ENCODE measurements at regions not wholly inside any gene's neighbourhood (a gene's known extent, or its start where the extent isn't known, plus 50 kb on each side); places are given as distances from the start of the nearest gene placed in this dataset.
"Not testable (repeated sequence)": the region's sequence is repeated elsewhere in the genome, so short reads cannot be mapped to it uniquely, and the experiment has no call there.

DNA sequence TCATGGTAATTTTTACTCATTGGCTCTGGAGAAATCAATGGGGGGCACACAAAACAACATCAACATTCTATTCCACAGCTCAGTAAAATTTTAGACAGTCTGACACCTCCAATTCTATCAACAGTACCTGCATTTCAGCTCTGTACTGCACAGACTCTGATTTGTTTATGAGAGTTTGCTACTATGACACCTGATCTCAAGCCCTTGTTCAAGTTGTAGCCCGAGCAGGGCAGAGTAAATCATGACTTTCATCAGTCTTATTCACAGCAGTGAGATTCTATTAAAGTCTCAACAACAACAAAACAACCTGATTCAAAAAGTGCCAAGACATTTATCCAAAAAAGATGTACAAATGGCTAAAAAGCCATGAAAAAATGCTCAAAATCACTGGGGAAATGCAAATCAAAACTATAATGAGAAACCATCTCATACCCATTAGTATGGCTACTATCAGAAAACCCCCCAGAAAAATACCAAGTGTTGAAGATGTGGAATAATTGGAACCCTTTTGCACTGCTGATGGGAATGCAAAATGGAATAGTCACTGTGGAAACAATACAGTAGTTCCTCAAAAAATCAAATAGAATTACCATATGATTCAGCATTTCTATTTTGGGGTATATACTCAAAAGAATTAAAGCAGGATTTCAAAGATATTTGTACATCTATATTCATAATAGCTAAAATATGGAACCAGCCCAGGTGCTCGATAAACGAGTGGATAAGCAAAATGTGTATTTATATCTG, 71.7 kb upstream of the RBMS1 start:
- Histone ChIP-seq H3K4me3 (no peak overlapping the region), H3K9me3 (replicated peaks in 1 of 11) (no peaks in the 10 kb centered on the region), H3K27me3 (no peaks in the 10 kb centered on the region), H3K27ac (no peak overlapping the region), H4K20me1 (no peaks in the 10 kb centered on the region), H3K4me2 (peak overlapping the region in 4 of 11 experiments; percentile 16 to 62 (median 55); a peak in 5 of 22 replicates), H3K4me1 (peaks cover 0 to 53% (median 0%) of the 10 kb centered on the region in 10 experiments; a peak in 7 of 20 replicates), H3K9ac (no peak overlapping the region), H3K36me3 (no peaks in the 10 kb centered on the region)
- no peak for TF ChIP-seq Cebpa-rat (IDR thresholded peaks at IDR 0.05)

DNA sequence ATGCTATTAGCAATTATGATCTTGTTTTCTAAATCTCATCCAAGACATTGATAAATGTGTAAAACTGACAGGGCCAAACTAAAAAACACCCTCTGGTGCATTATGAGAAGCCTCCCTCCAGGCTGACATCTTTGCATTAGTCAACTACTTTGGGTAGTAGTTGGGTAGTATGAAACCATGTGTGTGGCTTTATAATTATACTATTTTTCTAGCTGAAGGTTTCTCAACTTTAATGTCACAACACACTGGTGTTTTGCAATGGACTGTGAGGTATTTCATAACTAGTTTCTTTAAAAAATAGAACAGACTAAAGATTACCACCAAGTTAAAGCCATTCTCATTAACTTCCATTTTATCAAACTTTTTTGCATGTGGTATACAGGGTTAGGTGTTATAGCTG, 73.1 kb upstream of the RBMS1 start:
- Histone ChIP-seq H3K4me2 (no peak overlapping the region), H3K36me3 (no peaks in the 10 kb centered on the region), H3K27ac (no peak overlapping the region), H3K9ac (no peak overlapping the region), H3K4me1 (peaks cover 0 to 52% (median 0%) of the 10 kb centered on the region in 10 experiments; a peak in 7 of 20 replicates), H4K20me1 (no peaks in the 10 kb centered on the region), H3K4me3 (no peak overlapping the region), H3K27me3 (no peaks in the 10 kb centered on the region), H3K9me3 (replicated peaks in 1 of 11) (peaks cover 0 to 5% (median 0%) of the 10 kb centered on the region in 11 experiments; a peak in 4 of 22 replicates)
- no peak for TF ChIP-seq Cebpa-rat (IDR thresholded peaks at IDR 0.05)

DNA sequence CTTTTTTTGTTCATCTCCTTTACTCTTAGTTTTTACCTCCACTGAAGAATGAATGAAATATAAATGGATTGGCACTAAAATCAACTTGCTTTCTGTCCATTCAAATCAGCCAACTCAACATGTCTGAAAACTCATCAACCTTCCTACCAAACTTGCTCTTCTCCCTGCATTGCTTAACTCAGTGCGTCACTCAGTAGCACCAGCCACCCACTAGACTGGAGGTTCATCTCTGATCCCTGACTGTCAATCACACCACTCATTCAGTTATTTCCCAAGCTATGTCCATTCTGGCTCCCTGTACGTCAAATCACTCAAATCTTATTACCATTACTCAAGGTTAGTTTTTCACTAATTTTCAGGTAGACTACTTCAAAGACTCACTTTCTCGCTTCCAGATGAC, 75.2 kb upstream of the RBMS1 start:
- TF ChIP-seq Cebpa-rat (IDR thresholded peaks at IDR 0.05), result no peak
- H3K9ac ChIP-seq, result no peak overlapping the region
- H3K4me2 ChIP-seq, result no peak overlapping the region
- H4K20me1 ChIP-seq, result no peaks in the 10 kb centered on the region
- H3K36me3 ChIP-seq, result no peaks in the 10 kb centered on the region
- H3K27ac ChIP-seq, result no peak overlapping the region
- no peaks in the 10 kb centered on the region for H3K27me3 ChIP-seq
- peaks cover 11 to 17% (median 14%) of the 10 kb centered on the region in 11 experiments; a peak in 21 of 22 replicates for H3K9me3 ChIP-seq (replicated peaks in 1 of 11)
- H3K4me3 ChIP-seq, result no peak overlapping the region
- peaks cover 0 to 38% (median 0%) of the 10 kb centered on the region in 10 experiments; a peak in 7 of 20 replicates for H3K4me1 ChIP-seq

DNA sequence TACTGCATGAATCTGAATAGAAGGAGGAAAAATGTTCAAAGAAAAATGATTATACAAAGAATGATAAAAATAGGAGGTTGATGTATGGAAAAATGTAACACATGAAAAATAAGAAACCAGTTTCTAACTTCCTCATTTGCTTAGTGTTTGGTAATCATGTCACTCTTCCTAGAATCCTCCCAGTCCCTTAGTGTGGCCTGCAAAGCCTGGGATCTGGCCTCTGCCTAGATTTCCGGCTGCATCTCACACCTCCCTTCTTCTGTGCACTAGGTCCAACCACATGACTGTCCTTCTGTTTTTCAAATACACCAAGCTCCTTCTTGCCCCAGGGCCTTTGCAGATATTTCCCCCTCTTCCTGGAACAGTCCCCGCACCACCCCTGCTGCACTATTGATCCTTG, 76.8 kb upstream of the RBMS1 start:
- Histone ChIP-seq H3K9ac (no peak overlapping the region), H3K27me3 (no peaks in the 10 kb centered on the region), H3K36me3 (no peaks in the 10 kb centered on the region), H3K4me2 (peak overlapping the region in 2 of 11 experiments; percentile 60 to 61; a peak in 4 of 22 replicates), H3K4me3 (no peak overlapping the region), H3K4me1 (peaks cover 0 to 30% (median 0%) of the 10 kb centered on the region in 10 experiments; a peak in 7 of 20 replicates), H3K27ac (no peak overlapping the region), H4K20me1 (no peaks in the 10 kb centered on the region), H3K9me3 (replicated peaks in 1 of 11) (peaks cover 11 to 24% (median 14%) of the 10 kb centered on the region in 11 experiments; a peak in 21 of 22 replicates)
- no peak for TF ChIP-seq Cebpa-rat (IDR thresholded peaks at IDR 0.05)

DNA sequence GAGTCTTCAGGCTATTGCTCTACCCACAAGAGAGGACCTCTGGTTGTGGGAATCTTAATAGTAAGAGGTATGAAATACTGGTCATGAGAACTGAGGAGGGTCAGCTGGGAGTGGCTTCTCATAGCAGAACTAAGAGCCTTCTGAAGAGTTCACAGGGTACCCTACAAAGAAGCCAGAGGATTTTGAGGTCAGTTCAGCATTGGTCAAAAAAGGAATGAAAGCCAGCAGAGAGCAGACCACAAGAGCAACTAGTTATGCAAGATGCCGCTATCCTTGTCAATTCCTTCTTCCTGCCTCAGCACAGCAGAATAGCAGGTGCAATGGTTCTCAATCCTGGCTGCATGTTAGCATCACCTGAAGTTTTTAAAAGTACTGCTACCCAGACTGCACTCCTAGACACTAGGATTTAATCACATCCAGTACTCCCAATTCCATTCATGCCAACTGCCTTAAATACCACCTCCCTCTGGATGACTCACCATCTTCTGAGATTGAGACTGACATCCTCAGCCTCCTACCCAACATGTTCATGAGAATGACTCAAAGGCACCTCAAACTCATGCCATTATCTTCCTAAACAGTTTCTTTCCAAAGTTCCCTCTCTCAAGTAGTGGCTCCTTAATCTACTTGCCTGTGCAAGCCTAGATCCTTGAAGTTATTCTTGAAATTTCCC, 81.0 kb upstream of the RBMS1 start:
- Histone ChIP-seq H3K4me3 (no peak overlapping the region), H3K4me1 (peaks cover 4 to 20% (median 9%) of the 10 kb centered on the region in 10 experiments; a peak in 17 of 20 replicates), H3K9me3 (replicated peaks in 1 of 11) (peaks cover 11 to 24% (median 15%) of the 10 kb centered on the region in 11 experiments; a peak in 21 of 22 replicates), H3K36me3 (no peaks in the 10 kb centered on the region), H3K9ac (no peak overlapping the region), H3K4me2 (peak overlapping the region in 2 of 11 experiments; percentile 6 to 8; a peak in 2 of 22 replicates), H3K27ac (no peak overlapping the region), H4K20me1 (no peaks in the 10 kb centered on the region), H3K27me3 (no peaks in the 10 kb centered on the region)
- TF ChIP-seq Cebpa-rat (IDR thresholded peaks at IDR 0.05), result no peak

DNA sequence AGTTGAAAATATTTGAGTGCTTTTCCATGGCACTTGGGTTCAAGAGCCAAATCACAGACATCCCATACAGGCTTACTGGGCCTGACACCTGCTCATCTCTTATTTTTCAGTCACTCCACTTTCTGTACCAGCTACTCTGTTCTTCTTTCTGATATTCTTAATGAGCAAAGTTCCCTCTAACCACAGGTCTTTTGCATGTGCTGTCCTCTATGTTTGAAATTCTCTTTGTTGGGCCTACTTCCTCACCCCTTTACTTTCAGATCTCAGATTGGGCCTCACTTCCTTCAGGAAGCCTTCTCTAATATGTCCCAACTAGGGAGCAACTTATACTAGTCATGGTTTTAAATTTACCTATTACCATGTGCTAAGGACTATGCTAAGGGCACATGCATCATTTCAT, 81.8 kb upstream of the RBMS1 start:
- Histone ChIP-seq H3K9ac (no peak overlapping the region), H3K27ac (no peak overlapping the region), H3K4me2 (peak overlapping the region in 1 of 11 experiments; percentile 8; a peak in 1 of 22 replicates), H3K4me3 (no peak overlapping the region), H4K20me1 (no peaks in the 10 kb centered on the region), H3K27me3 (no peaks in the 10 kb centered on the region), H3K9me3 (replicated peaks in 1 of 11) (peaks cover 11 to 24% (median 15%) of the 10 kb centered on the region in 11 experiments; a peak in 21 of 22 replicates), H3K36me3 (no peaks in the 10 kb centered on the region), H3K4me1 (peaks cover 4 to 13% (median 9%) of the 10 kb centered on the region in 10 experiments; a peak in 17 of 20 replicates)
- no peak for TF ChIP-seq Cebpa-rat (IDR thresholded peaks at IDR 0.05)

DNA sequence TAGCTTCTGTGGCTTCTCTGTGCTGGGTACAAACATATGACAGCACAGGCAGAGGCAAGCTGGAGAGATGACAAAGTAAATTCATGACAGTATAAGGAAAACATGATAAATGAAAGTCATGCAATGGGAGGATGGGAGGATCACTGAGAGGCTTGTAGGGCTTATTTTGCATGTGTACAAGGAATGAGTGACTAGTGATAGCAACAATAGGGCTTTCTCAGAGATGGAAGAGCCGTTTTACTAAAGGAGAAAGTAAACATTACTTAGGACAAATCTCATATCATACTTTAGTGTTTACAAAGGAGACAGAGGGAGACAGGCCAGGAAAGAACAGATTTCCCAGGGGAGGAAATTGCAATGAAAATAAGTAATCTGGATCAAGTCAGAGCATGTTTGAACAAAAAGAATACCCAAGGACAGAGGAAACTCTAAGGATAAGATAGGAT, 82.5 kb upstream of the RBMS1 start:
- no peak overlapping the region for H3K9ac ChIP-seq
- H3K4me2 ChIP-seq, result peak overlapping the region in 7 of 11 experiments; percentile 8 to 51 (median 31); a peak in 12 of 22 replicates
- H3K9me3 ChIP-seq (replicated peaks in 1 of 11), result peaks cover 11 to 24% (median 15%) of the 10 kb centered on the region in 11 experiments; a peak in 21 of 22 replicates
- no peaks in the 10 kb centered on the region for H3K36me3 ChIP-seq
- no peaks in the 10 kb centered on the region for H3K27me3 ChIP-seq
- no peak overlapping the region for H3K4me3 ChIP-seq
- 0 out of 22 replicates have a peak overlapping the region, but pooled peaks of 1 of the 11 experiments have one; percentile 21 for H3K27ac ChIP-seq
- TF ChIP-seq Cebpa-rat (IDR thresholded peaks at IDR 0.05), result no peak
- no peaks in the 10 kb centered on the region for H4K20me1 ChIP-seq
- peaks cover 4 to 10% (median 8%) of the 10 kb centered on the region in 10 experiments; a peak in 14 of 20 replicates for H3K4me1 ChIP-seq

DNA sequence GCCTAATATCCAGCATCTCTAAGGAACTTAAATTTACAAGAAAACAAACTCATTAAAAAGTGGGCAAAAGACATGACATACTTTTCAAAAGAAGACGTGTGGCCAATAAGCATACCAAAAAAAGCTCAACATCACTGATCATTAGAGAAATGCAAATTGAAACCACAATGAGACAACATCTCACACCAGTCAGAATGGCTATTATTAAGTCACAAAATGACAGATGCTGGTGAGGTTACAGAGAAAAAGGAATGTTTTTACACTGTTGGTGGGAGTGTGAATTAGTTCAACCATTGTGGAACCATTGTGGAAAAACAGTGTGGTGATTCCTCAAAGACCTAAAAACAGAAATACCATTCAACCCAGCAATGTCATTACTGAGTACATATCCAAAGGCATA, 83.5 kb upstream of the RBMS1 start:
- H4K20me1 ChIP-seq, H3K9ac ChIP-seq, H3K4me3 ChIP-seq, H3K4me2 ChIP-seq, H3K36me3 ChIP-seq, H3K27ac ChIP-seq, H3K27me3 ChIP-seq: not testable (repeated sequence)
- Histone ChIP-seq H3K9me3 (replicated peaks in 1 of 11) (peaks cover 9 to 19% (median 10%) of the 10 kb centered on the region in 11 experiments; a peak in 21 of 22 replicates), H3K4me1 (peaks cover 4 to 10% (median 8%) of the 10 kb centered on the region in 10 experiments; a peak in 14 of 20 replicates)

DNA sequence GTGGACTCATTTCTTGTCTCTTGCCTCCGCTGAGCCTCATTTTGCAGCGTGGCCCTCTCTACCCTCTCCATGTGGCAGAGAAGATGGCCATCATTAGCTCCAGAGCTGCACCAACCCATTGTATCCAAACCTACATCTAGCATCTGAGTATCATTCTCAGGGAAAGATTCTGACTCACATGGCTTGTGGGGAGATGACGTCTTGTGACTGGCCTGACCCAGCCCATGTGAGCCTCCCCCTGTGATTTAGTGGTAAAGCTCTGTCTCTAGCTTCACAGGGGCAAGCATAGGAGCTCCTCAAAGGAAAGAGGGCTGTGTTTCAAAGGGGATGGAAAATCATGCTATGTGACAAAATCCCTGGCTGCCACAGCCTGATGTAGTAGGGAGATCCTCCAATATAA, 87.4 kb upstream of the RBMS1 start:
- Histone ChIP-seq H3K4me2 (no peak overlapping the region), H3K9me3 (replicated peaks in 1 of 11) (peaks cover 0 to 5% (median 0%) of the 10 kb centered on the region in 11 experiments; a peak in 1 of 22 replicates), H3K9ac (no peak overlapping the region), H3K36me3 (no peaks in the 10 kb centered on the region), H3K4me1 (peaks cover 0 to 7% (median 4%) of the 10 kb centered on the region in 10 experiments; a peak in 13 of 20 replicates), H4K20me1 (no peaks in the 10 kb centered on the region), H3K4me3 (no peak overlapping the region), H3K27ac (no peak overlapping the region), H3K27me3 (no peaks in the 10 kb centered on the region)
- no peak for TF ChIP-seq Cebpa-rat (IDR thresholded peaks at IDR 0.05)

Measured in BLaER1 treated with 17β-estradiol and CSF1 and Interleukin-3, amounts not matched to agents 10 nM and 100 nM (cell line).